Endodermal cell (in vitro differentiated cells): ENCODE measurements at regions not wholly inside any gene's neighbourhood (a gene's known extent, or its start where the extent isn't known, plus 50 kb on each side); places are given as distances from the start of the nearest gene placed in this dataset.

ENCODE experiments used
- DNase-seq: peaks from one replicate; pipeline ENCODE4 v3.0.0-alpha.2; 2017
- H3K27ac ChIP-seq: 2 replicates; pipeline ENCODE4 v1.5.1; 2013; ENCODE audit warnings: mild to moderate bottlenecking, low read depth, low read length, moderate library complexity
- H3K27me3 ChIP-seq: 2 replicates; pipeline ENCODE4 v1.6.1; 2013; ENCODE audit warnings: mild to moderate bottlenecking, low read length, moderate library complexity; ENCODE audit not compliant: insufficient read depth, control insufficient read depth, poor library complexity, severe bottlenecking
- H3K36me3 ChIP-seq: 2 replicates; pipeline ENCODE4 v1.7.0; 2013; ENCODE audit warnings: mild to moderate bottlenecking, low read length, moderate library complexity; ENCODE audit not compliant: control insufficient read depth, insufficient read depth
- H3K4me1 ChIP-seq: one replicate; pipeline ENCODE4 v1.7.0; 2013; ENCODE audit warnings: low read length; ENCODE audit not compliant: control insufficient read depth, insufficient read depth
- H3K4me3 ChIP-seq: 2 replicates; pipeline ENCODE4 v1.5.1; 2013; ENCODE audit warnings: mild to moderate bottlenecking, low read length, moderate library complexity
- H3K9ac ChIP-seq: 2 replicates; pipeline ENCODE4 v1.6.1; 2013; ENCODE audit warnings: mild to moderate bottlenecking, low read length, moderate library complexity; ENCODE audit not compliant: poor library complexity, severe bottlenecking; ENCODE audit errors: extremely low read depth
- H3K9me3 ChIP-seq: 2 replicates; pipeline ENCODE4 v1.6.1; 2013; ENCODE audit warnings: mild to moderate bottlenecking, low read length, moderate library complexity; ENCODE audit not compliant: control insufficient read depth
- H3K27ac Mint-ChIP-seq: 2 replicates; pipeline ENCODE4 v1.8.0; 2020; ENCODE audit warnings: mixed read lengths
- H3K27me3 Mint-ChIP-seq: 2 replicates; pipeline ENCODE4 v1.8.0; 2021; ENCODE audit warnings: mild to moderate bottlenecking, mixed read lengths; ENCODE audit not compliant: insufficient read depth
- H3K36me3 Mint-ChIP-seq: 2 replicates; pipeline ENCODE4 v1.8.0; 2020; ENCODE audit warnings: low read depth, mixed read lengths
- H3K4me1 Mint-ChIP-seq: 2 replicates; pipeline ENCODE4 v1.8.0; 2020; ENCODE audit warnings: mixed read lengths
- H3K4me3 Mint-ChIP-seq: 2 replicates; pipeline ENCODE4 v1.8.0; 2020; ENCODE audit warnings: mild to moderate bottlenecking, moderate library complexity, mixed read lengths
- H3K9me3 Mint-ChIP-seq: 2 replicates; pipeline ENCODE4 v1.8.0; 2020; ENCODE audit warnings: mild to moderate bottlenecking, mixed read lengths
- CTCF ChIP-seq: fragments of 200-600 bp; sonication (generic); conservative IDR thresholded peaks from 2 replicates; pipeline ENCODE4 v1.5.0; 2021; ENCODE audit warnings: antibody characterized with exemption, mild to moderate bottlenecking
- WGBS, 2 experiments: methylation state at CpG; one replicate each; pipeline versions ENCODE4 v1.1.5 to v1.1.7; 2013; ENCODE audit warnings: missing lambda C conversion rate in 2 of 2, mixed read lengths in 1 of 2; ENCODE audit not compliant: insufficient coverage in 1 of 2, insufficient read length in 1 of 2; 5-methylcytosine and 5-hydroxymethylcytosine counted together

DNA sequence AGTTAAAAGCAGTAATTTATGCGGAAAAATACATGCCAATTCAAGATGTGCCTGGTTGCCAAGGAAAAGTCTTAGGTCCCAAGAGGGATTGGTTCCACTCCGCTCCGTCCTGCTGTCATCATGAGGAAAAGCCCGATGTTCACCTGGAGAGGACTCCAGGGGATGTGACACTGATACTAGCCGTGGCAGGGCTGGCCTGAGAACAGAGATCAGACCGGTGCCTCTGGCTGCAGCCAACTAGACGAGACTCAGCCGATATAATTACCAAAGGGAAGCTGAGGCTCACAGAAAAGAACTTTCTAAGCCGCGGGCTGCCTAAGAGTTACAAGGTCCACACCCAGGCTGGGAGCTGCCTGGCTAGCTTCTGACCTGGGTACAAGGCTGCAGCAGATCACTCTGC lies 81.3 kb upstream of the UNC5B start:
- peaks cover 29% of the 10 kb centered on the region for H3K4me1 Mint-ChIP-seq
- Histone ChIP-seq H3K27ac (no peak overlapping the region), H3K9me3 (no peaks in the 10 kb centered on the region), H3K4me1 (peaks cover 7% of the 10 kb centered on the region), H3K4me3 (no peak overlapping the region), H3K27me3 (no peaks in the 10 kb centered on the region), H3K9ac (no peak overlapping the region), H3K36me3 (no peaks in the 10 kb centered on the region)
- no peaks in the 10 kb centered on the region for H3K27me3 Mint-ChIP-seq
- H3K4me3 Mint-ChIP-seq = no peak overlapping the region
- H3K9me3 Mint-ChIP-seq = no peaks in the 10 kb centered on the region
- no peaks in the 10 kb centered on the region for H3K36me3 Mint-ChIP-seq
- no peak overlapping the region for H3K27ac Mint-ChIP-seq
- WGBS, 2 experiments = 93 to 95% methylated on average over 10 of the region's 10 CpGs
- no peak for DNase-seq
- TF ChIP-seq CTCF = no peak

GRCh38 chr10:71131508-71132088 lies 80.8 kb upstream of the UNC5B start:
- no peak for TF ChIP-seq CTCF
- Histone ChIP-seq H3K36me3 (no peaks in the 10 kb centered on the region), H3K9ac (no peak overlapping the region), H3K4me1 (peaks cover 10% of the 10 kb centered on the region), H3K9me3 (no peaks in the 10 kb centered on the region), H3K27me3 (no peaks in the 10 kb centered on the region), H3K4me3 (no peak overlapping the region), H3K27ac (no peak overlapping the region)
- Mint-ChIP-seq H3K27me3 (no peaks in the 10 kb centered on the region), H3K4me3 (no peak overlapping the region), H3K9me3 (no peaks in the 10 kb centered on the region), H3K27ac (no peak overlapping the region), H3K4me1 (peaks cover 34% of the 10 kb centered on the region), H3K36me3 (no peaks in the 10 kb centered on the region)
- WGBS, 2 experiments = 90 to 91% methylated on average over 3 to 4 of the region's 4 CpGs
- no peak for DNase-seq

DNA sequence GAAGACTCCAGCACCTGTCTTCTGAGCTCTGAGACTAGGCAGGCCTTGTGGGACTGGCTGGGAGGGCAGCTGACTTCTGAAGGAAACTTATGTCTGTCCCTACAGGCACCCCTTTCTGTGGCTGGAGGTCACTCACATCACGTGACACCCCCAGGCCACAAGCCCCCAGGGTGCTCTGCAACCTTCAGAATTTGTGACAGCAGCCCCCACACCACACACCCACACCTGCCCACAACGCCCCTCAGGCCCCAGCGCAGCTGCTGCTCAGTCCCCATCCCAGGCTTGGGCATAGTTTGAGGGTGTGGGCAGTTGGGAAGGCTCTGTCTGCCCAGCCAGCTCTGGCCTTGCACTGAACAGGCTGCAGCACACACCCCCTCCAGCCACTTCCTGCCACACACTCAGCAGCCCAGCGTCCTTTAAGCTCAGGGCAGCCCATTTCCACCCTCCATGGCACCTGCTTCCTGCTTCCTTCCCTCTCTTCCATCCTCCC lies 80.0 kb upstream of the UNC5B start:
- Histone ChIP-seq H3K4me1 (peaks cover 9% of the 10 kb centered on the region), H3K36me3 (no peaks in the 10 kb centered on the region), H3K9ac (no peak overlapping the region), H3K27me3 (no peaks in the 10 kb centered on the region), H3K9me3 (no peaks in the 10 kb centered on the region), H3K27ac (no peak overlapping the region), H3K4me3 (no peak overlapping the region)
- no peaks in the 10 kb centered on the region for H3K9me3 Mint-ChIP-seq
- DNase-seq = no peak
- no peaks in the 10 kb centered on the region for H3K36me3 Mint-ChIP-seq
- 67 to 82% methylated on average over 2 to 3 of the region's 4 CpGs for WGBS, 2 experiments
- peaks cover 34% of the 10 kb centered on the region for H3K4me1 Mint-ChIP-seq
- H3K4me3 Mint-ChIP-seq = no peak overlapping the region
- H3K27me3 Mint-ChIP-seq = no peaks in the 10 kb centered on the region
- no peak for TF ChIP-seq CTCF
- no peak overlapping the region for H3K27ac Mint-ChIP-seq
